H1 (cell line): ENCODE measurements at regions not wholly inside any gene's neighbourhood (a gene's known extent, or its start where the extent isn't known, plus 50 kb on each side); places are given as distances from the start of the nearest gene placed in this dataset.
A peak's percentile ranks its signal among the peaks of the same experiment; 100 is the strongest.

Source experiments
- CTCF ChIA-PET: fragments of 300-600 bp; sonication (Branson Sonifier 250); formaldehyde crosslinking; loops from one replicate; lab custom pipeline; 2021; ENCODE audit not compliant: partially characterized antibody; lab: Charles Lee
- POLR2A ChIA-PET: fragments of 300-600 bp; sonication (Branson Sonifier 250); formaldehyde crosslinking; loops from one replicate; lab custom pipeline; 2021; ENCODE audit warnings: inconsistent platforms; ENCODE audit not compliant: partially characterized antibody; lab: Charles Lee
- DNase-seq, 2 experiments: peaks; one replicate each; pipeline versions ENCODE4 v3.0.0 to v3.0.0-alpha.2; 2010 to 2022; ENCODE audit warnings: low spot score in 2 of 2, low read depth in 1 of 2, mixed read lengths in 1 of 2
- FAIRE-seq: peaks from 2 replicates; lab custom pipeline; 2011; peaks lifted over from hg19 to GRCh38; lab: Jason Lieb, UNC
- H2AFZ ChIP-seq: 2 replicates; pipeline ENCODE4 v1.8.1; 2012; ENCODE audit warnings: low read length, inconsistent platforms
- H2AK5ac ChIP-seq: 2 replicates; pipeline ENCODE4 v1.6.1; 2013; ENCODE audit warnings: low read depth, low read length
- H2BK120ac ChIP-seq: replicated peaks from 2 replicates; pipeline ENCODE3; 2013; ENCODE audit warnings: low read depth, low read length, inconsistent platforms
- H2BK12ac ChIP-seq: 2 replicates; pipeline ENCODE4 v1.6.1; 2013; ENCODE audit warnings: low read depth, low read length
- H2BK15ac ChIP-seq: 2 replicates; pipeline ENCODE4 v1.6.1; 2013; ENCODE audit warnings: low read length
- H2BK20ac ChIP-seq: 2 replicates; pipeline ENCODE4 v1.6.1; 2013; ENCODE audit warnings: low read length
- H2BK5ac ChIP-seq: 2 replicates; pipeline ENCODE4 v1.6.1; 2013; ENCODE audit warnings: low read depth, low read length
- H3K14ac ChIP-seq: 2 replicates; pipeline ENCODE4 v1.6.1; 2013; ENCODE audit warnings: inconsistent platforms; ENCODE audit not compliant: insufficient read length
- H3K18ac ChIP-seq: 2 replicates; pipeline ENCODE4 v1.6.1; 2013; ENCODE audit warnings: low read length; ENCODE audit errors: extremely low read depth
- H3K23ac ChIP-seq: 2 replicates; pipeline ENCODE4 v1.6.1; 2013; ENCODE audit warnings: inconsistent platforms; ENCODE audit not compliant: insufficient read length
- H3K23me2 ChIP-seq: 2 replicates; pipeline ENCODE4 v1.6.1; 2013; ENCODE audit warnings: low read depth, low read length
- H3K27ac ChIP-seq: 2 replicates; pipeline ENCODE4 v1.6.1; 2011; ENCODE audit warnings: low read depth, low read length, inconsistent platforms
- H3K27me3 ChIP-seq, 4 experiments: replicated peaks in 1 of 4; 1 replicate in 1 of 4; 2 replicates in 3 of 4; pipeline versions ENCODE4 v1.6.1 to v1.8.1; 2011 to 2013; ENCODE audit warnings: low read length in 3 of 4, mild to moderate bottlenecking in 3 of 4, inconsistent platforms in 2 of 4, mixed read lengths in 2 of 4, moderate library complexity in 1 of 4; ENCODE audit not compliant: control insufficient read depth in 3 of 4, insufficient read depth in 3 of 4; ENCODE audit errors: extremely low read depth in 1 of 4
- H3K36me3 ChIP-seq, 4 experiments: 2 replicates each; pipeline versions ENCODE4 v1.6.1 to v1.8.1; 2011 to 2013; ENCODE audit warnings: mild to moderate bottlenecking in 4 of 4, low read length in 3 of 4, moderate library complexity in 2 of 4, control low read depth in 1 of 4, inconsistent platforms in 1 of 4; ENCODE audit not compliant: insufficient read depth in 4 of 4, control insufficient read depth in 2 of 4
- H3K4ac ChIP-seq: replicated peaks from 2 replicates; pipeline ENCODE3; 2013; ENCODE audit warnings: low read length, low read depth, mixed read lengths, inconsistent platforms; ENCODE audit not compliant: insufficient read length
- H3K4me1 ChIP-seq, 4 experiments: replicated peaks in 1 of 4; 1 replicate in 1 of 4; 2 replicates in 3 of 4; pipeline versions ENCODE4 v1.6.1 to v1.8.1; 2011 to 2013; ENCODE audit warnings: low read length in 3 of 4, inconsistent platforms in 2 of 4, mixed read lengths in 1 of 4; ENCODE audit not compliant: insufficient read depth in 4 of 4, control insufficient read depth in 3 of 4
- H3K4me2 ChIP-seq, 2 experiments: 2 replicates each; pipeline versions ENCODE4 v1.6.1 to v1.8.1; 2011 to 2013; ENCODE audit warnings: low read depth in 2 of 2, low read length in 2 of 2, control low read depth in 1 of 2, inconsistent platforms in 1 of 2, mild to moderate bottlenecking in 1 of 2; ENCODE audit not compliant: insufficient read depth in 1 of 2
- H3K4me3 ChIP-seq, 4 experiments: fragments of 200-600, 300-600 bp in 1 of 4; sonication (generic), shearing (Covaris generic), sonication (Bioruptor Twin) in 1 of 4; 2 replicates each; pipeline versions ENCODE4 v1.5.1 to v1.8.1; 2011 to 2016; ENCODE audit warnings: low read length in 4 of 4, low read depth in 3 of 4, control low read depth in 2 of 4, inconsistent platforms in 2 of 4, mild to moderate bottlenecking in 2 of 4, mixed read lengths in 1 of 4, moderate library complexity in 1 of 4; ENCODE audit not compliant: insufficient read depth in 2 of 4; ENCODE audit errors: extremely low read depth in 1 of 4
- H3K56ac ChIP-seq: replicated peaks from 2 replicates; pipeline ENCODE3; 2013; ENCODE audit warnings: low read depth, mild to moderate bottlenecking, mixed read lengths, low read length, inconsistent platforms; ENCODE audit not compliant: insufficient read length
- H3K79me1 ChIP-seq: 2 replicates; pipeline ENCODE4 v1.6.1; 2013; ENCODE audit warnings: low read depth, low read length, control low read depth
- H3K79me2 ChIP-seq, 2 experiments: 2 replicates each; pipeline versions ENCODE4 v1.6.1 to v1.8.1; 2012 to 2013; ENCODE audit warnings: low read length in 2 of 2, mild to moderate bottlenecking in 2 of 2, inconsistent platforms in 1 of 2; ENCODE audit not compliant: insufficient read depth in 2 of 2, control insufficient read depth in 1 of 2
- H3K9ac ChIP-seq, 4 experiments: replicated peaks in 1 of 4; 1 replicate in 1 of 4; 2 replicates in 3 of 4; pipeline versions ENCODE4 v1.6.1 to v1.8.1; 2011 to 2013; ENCODE audit warnings: low read depth in 3 of 4, low read length in 3 of 4, control low read depth in 2 of 4, mild to moderate bottlenecking in 2 of 4, moderate library complexity in 2 of 4, inconsistent platforms in 1 of 4; ENCODE audit errors: extremely low read depth in 1 of 4
- H3K9me3 ChIP-seq, 2 experiments: 2 replicates each; pipeline versions ENCODE4 v1.6.1 to v1.8.1; 2012 to 2013; ENCODE audit warnings: mild to moderate bottlenecking in 2 of 2, moderate library complexity in 2 of 2, control low read depth in 1 of 2, inconsistent platforms in 1 of 2, low read depth in 1 of 2, low read length in 1 of 2, mixed read lengths in 1 of 2; ENCODE audit not compliant: insufficient read depth in 2 of 2
- H4K20me1 ChIP-seq, 2 experiments: replicated peaks in 1 of 2; 2 replicates each; pipeline versions ENCODE3 to v1.8.1; 2011 to 2013; ENCODE audit warnings: inconsistent platforms in 2 of 2, low read length in 2 of 2, mild to moderate bottlenecking in 1 of 2; ENCODE audit not compliant: insufficient read depth in 2 of 2, control insufficient read depth in 1 of 2
- H4K5ac ChIP-seq: 2 replicates; pipeline ENCODE4 v1.6.1; 2013; ENCODE audit warnings: low read length, low read depth, mixed read lengths, inconsistent platforms; ENCODE audit not compliant: insufficient read length
- H4K8ac ChIP-seq: 2 replicates; pipeline ENCODE4 v1.8.0; 2013; ENCODE audit warnings: mild to moderate bottlenecking, moderate library complexity, low read length, inconsistent platforms; ENCODE audit not compliant: insufficient read depth; ENCODE audit errors: extremely low read depth
- H4K91ac ChIP-seq: replicated peaks from 2 replicates; pipeline ENCODE3; 2013; ENCODE audit warnings: low read length, mixed read lengths, inconsistent platforms; ENCODE audit not compliant: insufficient read length
- ATF3 ChIP-seq: IDR thresholded peaks from 2 replicates; pipeline ENCODE4 v1.6.1; 2011; ENCODE audit warnings: low read depth, mild to moderate bottlenecking, low read length; ENCODE audit not compliant: insufficient read depth
- CBX5 ChIP-seq: fragments of 300-800, 300-1000 bp; sonication (generic); IDR thresholded peaks from 2 replicates; pipeline ENCODE4 v1.7.1; 2016; ENCODE audit warnings: antibody characterized with exemption, low read length, low read depth
- NRF1 ChIP-seq: IDR thresholded peaks from 2 replicates; pipeline ENCODE4 v1.6.1; 2011; ENCODE audit warnings: mild to moderate bottlenecking, low read depth, low read length, improper control_type of control experiment
- POLR2AphosphoS5 ChIP-seq: IDR thresholded peaks from 2 replicates; pipeline ENCODE4 v1.6.1; 2011; ENCODE audit warnings: low read depth, low read length
- WGBS, 2 experiments: shearing (Covaris generic) in 1 of 2; methylation state at CpG; one replicate each; pipeline versions ENCODE4 v1.1.6 to v1.1.7; 2013 to 2015; ENCODE audit warnings: low lambda C conversion rate in 2 of 2, mixed read lengths in 2 of 2, inconsistent platforms in 1 of 2, low coverage in 1 of 2, missing lambda C conversion rate in 1 of 2; ENCODE audit not compliant: insufficient replicate concordance in 2 of 2, insufficient coverage in 1 of 2, insufficient read length in 1 of 2; ENCODE audit errors: extremely low coverage in 1 of 2, missing lambda C conversion rate in 1 of 2; 5-methylcytosine and 5-hydroxymethylcytosine counted together

GRCh38 chr10:52890281-52890680 lies 117.7 kb upstream of the MBL2 start:
- Histone ChIP-seq H3K27me3 (no peaks in the 10 kb centered on the region), H3K4me3 (no peak overlapping the region), H3K23ac (no peak overlapping the region), H3K79me1 (no peaks in the 10 kb centered on the region), H4K91ac (no peak overlapping the region), H2AFZ (no peak overlapping the region), H3K4me1 (no peaks in the 10 kb centered on the region), H3K18ac (0 out of 2 replicates have a peak overlapping the region, but pooled peaks have one; percentile 4), H3K9ac (no peak overlapping the region), H3K27ac (no peak overlapping the region), H3K9me3 (peaks cover 0 to 3% of the 10 kb centered on the region in 2 experiments; a peak in 1 of 4 replicates), H3K4ac (no peak overlapping the region), H2BK20ac (peak overlapping the region; percentile 24; the same call in 1 of the 2 replicates), H3K14ac (no peak overlapping the region), H2BK12ac (peak overlapping the region; percentile 71; the same call in 1 of the 2 replicates), H3K56ac (no peak overlapping the region), H2BK15ac (no peak overlapping the region), H3K23me2 (no peaks in the 10 kb centered on the region), H2BK5ac (no peak overlapping the region), H4K20me1 (no peaks in the 10 kb centered on the region), H4K5ac (no peak overlapping the region), H2AK5ac (no peak overlapping the region), H3K36me3 (no peaks in the 10 kb centered on the region; a peak in 1 of 8 replicates), H3K4me2 (no peak overlapping the region), H4K8ac (peak overlapping the region; percentile 31; the same call in 1 of the 2 replicates), H2BK120ac (no peak overlapping the region), H3K79me2 (no peaks in the 10 kb centered on the region)
- no peak for FAIRE-seq
- CTCF ChIA-PET = interaction anchor here (0.8 to 8.7 kb wide), 3 partner anchors 11 to 61 kb away, joined by 3 to 79 read pairs (median 4); no protein-coding TSS in a partner anchor
- WGBS, 2 experiments = 94% methylated on average over 17 of the region's 17 CpGs; no CpG with 5 or more reads in 1 of the 2 experiments
- DNase-seq = no peak
- POLR2A ChIA-PET = interaction anchor here (0.6 kb wide), 1 partner anchor 9 kb away, joined by 3 read pairs; no protein-coding TSS in a partner anchor
- TF ChIP-seq CBX5 (no peak), ATF3 (no peak), POLR2AphosphoS5 (no peak), NRF1 (no peak)
- TF ChIP-seq, all 59 proteins: peak for 0
